ENCODE measurements at regions not wholly inside any gene's neighbourhood (a gene's known extent, or its start where the extent isn't known, plus 50 kb on each side); places are given as distances from the start of the nearest gene placed in this dataset.

GRCh38 chr6:164037171-164037870, 622.8 kb downstream of the QKI start:
- CTCF ChIA-PET, result no interaction called here
- no peaks in the 10 kb centered on the region for H3K4me1 ChIP-seq
- no TSS peak for BruUV-seq (replicated peaks)
- intact Hi-C loops (cut with micrococcal nuclease; ENCODE audit: unreplicated experiment), result no loop called here
- TF ChIP-seq CTCF (IDR thresholded peaks at IDR 0.05; ENCODE audit: insufficient read depth in 1 of 2, low read depth in 1 of 2, low read length in 1 of 2, severe bottlenecking in 1 of 2, unreplicated experiment in 1 of 2), result no peak
- no peak overlapping the region for H3K4me3 ChIP-seq (ENCODE audit: low read depth, low read length)
- H3K36me3 ChIP-seq (ENCODE audit: control insufficient read depth, insufficient read depth, low read length), result no peaks in the 10 kb centered on the region
- no peak for DNase-seq
- Mint-ChIP-seq H3K4me3 (ENCODE audit: unreplicated experiment) (no peak overlapping the region), H3K4me1 (ENCODE audit: low read depth, unreplicated experiment) (no peaks in the 10 kb centered on the region), H3K27ac (ENCODE audit: unreplicated experiment) (no peak overlapping the region), H3K27me3 (ENCODE audit: insufficient read depth, unreplicated experiment) (no peaks in the 10 kb centered on the region), H3K36me3 (ENCODE audit: insufficient read depth, unreplicated experiment) (no peaks in the 10 kb centered on the region), H3K9me3 (ENCODE audit: unreplicated experiment) (no peaks in the 10 kb centered on the region)
- no peaks in the 10 kb centered on the region for H3K9me3 ChIP-seq
- POLR2A ChIA-PET, result no interaction called here
- H3K27me3 ChIP-seq (replicated peaks; ENCODE audit: control insufficient read depth, insufficient read depth, low read length), result no peaks in the 10 kb centered on the region

- H3K4me3 Mint-ChIP-seq (ENCODE audit: unreplicated experiment), result no peak overlapping the region
- POLR2A ChIA-PET, result no interaction called here
- no TSS peak for BruUV-seq (replicated peaks)
- TF ChIP-seq CTCF (IDR thresholded peaks at IDR 0.05; ENCODE audit: insufficient read depth in 1 of 2, low read depth in 1 of 2, low read length in 1 of 2, severe bottlenecking in 1 of 2, unreplicated experiment in 1 of 2), result no peak
- no peaks in the 10 kb centered on the region for H3K27me3 ChIP-seq (replicated peaks; ENCODE audit: control insufficient read depth, insufficient read depth, low read length)
- no peaks in the 10 kb centered on the region for H3K36me3 ChIP-seq (ENCODE audit: control insufficient read depth, insufficient read depth, low read length)
- H3K9me3 Mint-ChIP-seq (ENCODE audit: unreplicated experiment), result no peaks in the 10 kb centered on the region
- H3K36me3 Mint-ChIP-seq (ENCODE audit: insufficient read depth, unreplicated experiment), result no peaks in the 10 kb centered on the region
- H3K4me1 ChIP-seq, result no peaks in the 10 kb centered on the region
- no peak for DNase-seq
- H3K9me3 ChIP-seq, result no peaks in the 10 kb centered on the region
- CTCF ChIA-PET, result no interaction called here
- H3K27ac Mint-ChIP-seq (ENCODE audit: unreplicated experiment), result no peak overlapping the region
- intact Hi-C loops (cut with micrococcal nuclease; ENCODE audit: unreplicated experiment), result no loop called here
- H3K4me1 Mint-ChIP-seq (ENCODE audit: low read depth, unreplicated experiment), result no peaks in the 10 kb centered on the region
- no peaks in the 10 kb centered on the region for H3K27me3 Mint-ChIP-seq (ENCODE audit: insufficient read depth, unreplicated experiment)
- no peak overlapping the region for H3K4me3 ChIP-seq (ENCODE audit: low read depth, low read length)
Measured at GRCh38 chr6:164035900-164036485, 621.5 kb downstream of the QKI start.

- H3K9me3 Mint-ChIP-seq (ENCODE audit: unreplicated experiment), result no peaks in the 10 kb centered on the region
- no peak overlapping the region for H3K27ac Mint-ChIP-seq (ENCODE audit: unreplicated experiment)
- no peaks in the 10 kb centered on the region for H3K27me3 Mint-ChIP-seq (ENCODE audit: insufficient read depth, unreplicated experiment)
- Histone ChIP-seq H3K4me1 (no peaks in the 10 kb centered on the region), H3K27me3 (replicated peaks; ENCODE audit: control insufficient read depth, insufficient read depth, low read length) (no peaks in the 10 kb centered on the region), H3K4me3 (ENCODE audit: low read depth, low read length) (no peak overlapping the region), H3K36me3 (ENCODE audit: control insufficient read depth, insufficient read depth, low read length) (no peaks in the 10 kb centered on the region), H3K9me3 (no peaks in the 10 kb centered on the region)
- POLR2A ChIA-PET, result no interaction called here
- BruUV-seq (replicated peaks), result no TSS peak
- H3K36me3 Mint-ChIP-seq (ENCODE audit: insufficient read depth, unreplicated experiment), result no peaks in the 10 kb centered on the region
- TF ChIP-seq CTCF (IDR thresholded peaks at IDR 0.05; ENCODE audit: insufficient read depth in 1 of 2, low read depth in 1 of 2, low read length in 1 of 2, severe bottlenecking in 1 of 2, unreplicated experiment in 1 of 2), result no peak
- no peak for DNase-seq
- no peaks in the 10 kb centered on the region for H3K4me1 Mint-ChIP-seq (ENCODE audit: low read depth, unreplicated experiment)
- intact Hi-C loops (cut with micrococcal nuclease; ENCODE audit: unreplicated experiment), result no loop called here
- CTCF ChIA-PET, result no interaction called here
- no peak overlapping the region for H3K4me3 Mint-ChIP-seq (ENCODE audit: unreplicated experiment)
Measured at GRCh38 chr6:164034602-164035140, 620.2 kb downstream of the QKI start.

Measured in Caco-2 (cell line).